HUES6 (cell line): ENCODE measurements at regions not wholly inside any gene's neighbourhood (a gene's known extent, or its start where the extent isn't known, plus 50 kb on each side); places are given as distances from the start of the nearest gene placed in this dataset.
A peak's percentile ranks its signal among the peaks of the same experiment; 100 is the strongest.
"Not testable (repeated sequence)": the region's sequence is repeated elsewhere in the genome, so short reads cannot be mapped to it uniquely, and the experiment has no call there.

Experiments used
- H3K27ac ChIP-seq: 2 replicates; pipeline ENCODE4 v1.7.0; 2013; ENCODE audit warnings: low read depth, mild to moderate bottlenecking, low read length, inconsistent platforms
- H3K27me3 ChIP-seq: 2 replicates; pipeline ENCODE4 v1.6.1; 2013; ENCODE audit warnings: low read length; ENCODE audit not compliant: control insufficient read depth, insufficient read depth
- H3K36me3 ChIP-seq: 2 replicates; pipeline ENCODE4 v1.6.1; 2013; ENCODE audit warnings: low read length; ENCODE audit not compliant: control insufficient read depth, insufficient read depth
- H3K4me1 ChIP-seq: 2 replicates; pipeline ENCODE4 v1.6.1; 2013; ENCODE audit warnings: low read length; ENCODE audit not compliant: control insufficient read depth, insufficient read depth
- H3K4me3 ChIP-seq: 2 replicates; pipeline ENCODE4 v1.5.1; 2013; ENCODE audit warnings: low read depth, low read length
- H3K9ac ChIP-seq: one replicate; pipeline ENCODE4 v1.6.1; 2013; ENCODE audit warnings: mild to moderate bottlenecking, low read length
- H3K9me3 ChIP-seq: 2 replicates; pipeline ENCODE4 v1.6.1; 2013; ENCODE audit warnings: low read depth, low read length; ENCODE audit not compliant: control insufficient read depth, insufficient read depth

DNA sequence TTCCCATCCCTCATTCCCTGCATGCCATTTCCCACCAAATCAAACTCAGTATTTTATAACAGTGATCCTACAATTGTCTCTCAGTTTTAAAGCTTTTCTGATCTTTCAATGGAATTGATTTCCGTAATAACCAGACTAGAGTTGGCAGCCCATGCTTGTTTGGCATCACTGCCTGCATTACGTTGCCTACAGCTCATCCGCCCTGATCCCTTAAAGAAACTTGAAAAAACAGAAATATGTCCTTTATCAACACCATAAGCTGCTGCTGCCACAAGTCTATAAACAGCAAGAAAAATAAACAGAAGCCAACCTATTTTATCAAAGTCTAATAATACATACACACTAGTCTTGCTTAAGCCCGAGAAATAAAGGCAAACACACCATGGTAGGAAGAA, 331.0 kb downstream of the METTL4 start:
- peaks cover 4% of the 10 kb centered on the region; the same call in 1 of the 2 replicates for H3K4me1 ChIP-seq
- no peaks in the 10 kb centered on the region for H3K27me3 ChIP-seq
- no peak overlapping the region for H3K27ac ChIP-seq
- H3K9me3 ChIP-seq = no peaks in the 10 kb centered on the region
- no peaks in the 10 kb centered on the region for H3K36me3 ChIP-seq
- no peak overlapping the region for H3K9ac ChIP-seq
- H3K4me3 ChIP-seq = no peak overlapping the region

DNA sequence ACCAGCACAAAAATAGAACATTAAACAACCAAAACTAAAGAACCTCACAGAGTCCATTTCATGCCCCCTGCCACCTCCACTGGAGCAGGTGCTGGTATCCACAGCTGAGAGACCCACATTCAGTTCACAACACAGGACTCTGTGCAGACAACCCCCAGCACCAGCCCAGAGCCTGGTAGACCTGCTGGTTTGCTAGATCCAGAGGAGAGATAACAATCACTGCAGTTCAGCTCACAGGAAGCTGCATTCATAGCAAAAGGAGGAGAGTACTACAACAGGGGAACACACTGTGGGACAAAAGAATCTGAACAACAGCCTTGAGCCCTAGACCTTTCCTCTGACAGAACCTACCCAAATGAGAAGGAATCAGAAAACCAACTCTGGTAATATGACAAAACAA, 326.7 kb downstream of the METTL4 start:
- peaks cover 4% of the 10 kb centered on the region; the same call in 1 of the 2 replicates for H3K4me1 ChIP-seq
- no peaks in the 10 kb centered on the region for H3K36me3 ChIP-seq
- no peaks in the 10 kb centered on the region for H3K27me3 ChIP-seq
- H3K9ac ChIP-seq = no peak overlapping the region
- H3K4me3 ChIP-seq = no peak overlapping the region
- peaks cover 3% of the 10 kb centered on the region; the same call in 1 of the 2 replicates for H3K9me3 ChIP-seq
- no peak overlapping the region for H3K27ac ChIP-seq

DNA sequence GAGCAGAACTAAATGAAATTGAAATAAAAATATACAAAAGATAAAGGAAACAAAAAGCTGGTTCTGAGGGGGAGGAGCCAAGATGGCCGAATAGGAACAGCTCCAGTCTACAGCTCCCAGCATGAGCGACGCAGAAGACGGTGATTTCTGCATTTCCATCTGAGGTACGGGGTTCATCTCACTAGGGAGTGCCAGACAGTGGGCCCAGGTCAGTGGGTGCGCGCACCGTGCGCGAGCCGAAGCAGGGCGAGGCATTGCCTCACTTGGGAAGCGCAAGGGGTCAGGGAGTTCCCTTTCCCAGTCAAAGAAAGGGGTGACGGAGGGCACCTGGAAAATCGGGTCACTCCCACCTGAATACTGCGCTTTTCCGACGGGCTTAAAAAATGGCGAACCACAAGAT, 324.2 kb downstream of the METTL4 start:
- not testable (repeated sequence) for H3K9ac ChIP-seq, H3K9me3 ChIP-seq, H3K36me3 ChIP-seq, H3K4me1 ChIP-seq, H3K27ac ChIP-seq, H3K27me3 ChIP-seq
- peak overlapping the region; percentile 27; the same call in 1 of the 2 replicates for H3K4me3 ChIP-seq

DNA sequence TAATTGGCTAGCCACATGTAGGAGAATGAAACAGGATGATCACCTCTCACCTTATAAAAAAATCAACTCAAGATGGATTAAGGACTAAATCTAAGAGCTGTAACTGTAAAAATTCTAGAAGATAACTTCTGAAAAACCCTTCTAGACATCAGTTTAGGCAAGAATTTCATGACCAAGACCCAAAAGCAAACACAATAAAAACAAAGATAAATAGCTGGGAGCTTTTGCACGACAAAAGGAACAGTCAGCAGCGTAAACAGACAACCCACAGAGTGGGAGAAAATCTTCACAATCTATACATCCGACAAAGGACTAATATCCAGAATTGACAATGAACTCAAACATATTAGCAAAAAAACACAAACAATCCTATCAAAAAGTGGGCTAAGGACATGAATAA, 316.3 kb downstream of the METTL4 start:
- Histone ChIP-seq H3K9ac (no peak overlapping the region), H3K4me3 (no peak overlapping the region), H3K27ac (no peak overlapping the region), H3K27me3 (no peaks in the 10 kb centered on the region), H3K9me3 (peaks cover 6% of the 10 kb centered on the region; the same call in 1 of the 2 replicates), H3K36me3 (no peaks in the 10 kb centered on the region), H3K4me1 (no peaks in the 10 kb centered on the region)

DNA sequence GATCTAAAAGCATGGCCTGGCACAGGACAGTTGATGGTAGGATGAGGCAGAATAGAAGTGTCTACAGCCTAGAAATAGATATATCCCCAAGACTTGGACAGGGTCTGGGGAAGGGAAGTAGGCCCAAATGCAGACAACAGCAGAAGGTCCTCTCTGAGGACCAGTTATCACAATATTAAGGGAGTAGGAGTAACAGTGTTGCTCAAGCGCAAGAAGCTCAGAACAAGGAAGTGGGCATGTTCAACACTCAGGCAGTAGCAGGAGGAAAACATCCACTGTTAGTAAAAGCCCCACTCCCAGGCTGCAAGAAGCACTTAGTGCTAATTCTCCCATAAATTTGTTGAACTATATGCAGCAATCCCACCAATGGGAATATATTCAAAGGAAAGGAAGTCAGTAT, 314.7 kb downstream of the METTL4 start:
- H3K9me3 ChIP-seq = peaks cover 6% of the 10 kb centered on the region; the same call in 1 of the 2 replicates
- no peak overlapping the region for H3K27ac ChIP-seq
- H3K36me3 ChIP-seq = no peaks in the 10 kb centered on the region
- H3K4me1 ChIP-seq = no peaks in the 10 kb centered on the region
- H3K4me3 ChIP-seq = no peak overlapping the region
- no peak overlapping the region for H3K9ac ChIP-seq
- H3K27me3 ChIP-seq = no peaks in the 10 kb centered on the region

DNA sequence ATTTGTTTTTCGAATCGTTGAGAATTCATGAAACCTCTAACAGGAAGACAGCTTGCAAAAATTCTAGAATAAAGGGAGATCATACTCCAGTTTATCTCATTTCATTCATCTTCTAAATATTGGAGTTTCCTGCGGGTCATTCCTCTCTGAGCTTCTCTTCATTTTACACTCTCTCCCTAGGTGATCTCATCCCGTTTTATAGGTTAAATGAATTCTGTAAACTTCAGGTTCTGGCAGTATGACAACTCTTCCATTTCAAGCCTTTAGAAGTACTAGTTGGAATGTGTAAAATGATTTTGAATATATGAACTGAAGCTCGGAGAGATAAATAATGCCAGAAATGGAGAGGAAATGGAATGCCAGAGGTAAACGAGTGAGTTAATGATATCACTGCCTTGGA, 312.4 kb downstream of the METTL4 start:
- Histone ChIP-seq H3K9me3 (peaks cover under 1% of the 10 kb centered on the region; the same call in 1 of the 2 replicates), H3K9ac (no peak overlapping the region), H3K36me3 (no peaks in the 10 kb centered on the region), H3K4me3 (no peak overlapping the region), H3K4me1 (no peaks in the 10 kb centered on the region), H3K27ac (no peak overlapping the region), H3K27me3 (no peaks in the 10 kb centered on the region)

DNA sequence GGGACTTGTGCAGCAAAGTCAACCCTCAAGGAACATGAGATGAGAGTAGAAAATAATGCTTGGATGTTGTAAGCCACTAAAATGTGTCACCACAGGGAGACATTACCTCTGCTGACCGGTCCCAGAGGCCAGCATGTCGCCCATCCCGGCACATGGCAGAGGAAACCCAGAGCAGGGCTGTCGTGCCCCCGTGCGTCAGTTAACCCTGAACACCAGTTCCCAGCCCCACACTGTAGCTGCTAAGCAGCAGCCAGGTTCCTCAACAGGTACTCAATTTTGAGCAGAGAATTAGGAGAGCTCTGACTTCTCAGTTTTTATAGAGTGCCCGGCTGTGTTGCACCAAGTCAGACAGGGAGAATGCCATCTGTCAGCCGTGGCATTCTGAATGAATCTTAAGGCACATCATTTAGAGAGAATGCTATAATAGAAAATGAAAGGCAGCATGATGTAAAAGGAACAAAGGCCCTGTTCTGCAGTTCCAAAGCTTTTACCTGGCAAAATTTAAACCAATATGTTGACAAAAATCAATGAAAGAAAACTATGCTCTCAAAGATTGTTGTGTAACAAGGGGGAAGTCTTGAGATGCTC, 307.9 kb downstream of the METTL4 start:
- H3K27ac ChIP-seq = no peak overlapping the region
- H3K4me1 ChIP-seq = no peaks in the 10 kb centered on the region
- H3K9ac ChIP-seq = no peak overlapping the region
- H3K36me3 ChIP-seq = no peaks in the 10 kb centered on the region
- no peaks in the 10 kb centered on the region for H3K9me3 ChIP-seq
- H3K27me3 ChIP-seq = no peaks in the 10 kb centered on the region
- no peak overlapping the region for H3K4me3 ChIP-seq

DNA sequence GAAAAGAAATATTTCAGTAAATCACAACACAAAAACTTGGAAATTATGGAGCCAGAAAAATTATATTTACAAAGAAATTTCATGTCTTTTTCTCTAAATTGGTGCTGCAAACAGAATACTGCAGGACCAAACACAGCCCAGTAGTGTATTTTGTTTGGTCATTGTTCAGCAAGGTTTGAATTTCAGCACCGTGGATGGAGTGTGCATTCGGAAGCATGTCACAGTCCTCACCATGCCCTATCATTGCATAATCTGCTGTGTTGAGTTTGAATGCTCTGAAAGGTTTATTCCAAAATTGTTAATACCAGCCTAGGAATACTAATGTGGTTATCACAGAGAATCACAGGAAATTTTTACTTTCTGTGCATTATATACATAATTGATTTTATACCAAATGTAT, 296.7 kb downstream of the METTL4 start:
- Histone ChIP-seq H3K27ac (no peak overlapping the region), H3K4me1 (no peaks in the 10 kb centered on the region), H3K36me3 (no peaks in the 10 kb centered on the region), H3K9ac (no peak overlapping the region), H3K27me3 (no peaks in the 10 kb centered on the region), H3K9me3 (no peaks in the 10 kb centered on the region), H3K4me3 (no peak overlapping the region)

DNA sequence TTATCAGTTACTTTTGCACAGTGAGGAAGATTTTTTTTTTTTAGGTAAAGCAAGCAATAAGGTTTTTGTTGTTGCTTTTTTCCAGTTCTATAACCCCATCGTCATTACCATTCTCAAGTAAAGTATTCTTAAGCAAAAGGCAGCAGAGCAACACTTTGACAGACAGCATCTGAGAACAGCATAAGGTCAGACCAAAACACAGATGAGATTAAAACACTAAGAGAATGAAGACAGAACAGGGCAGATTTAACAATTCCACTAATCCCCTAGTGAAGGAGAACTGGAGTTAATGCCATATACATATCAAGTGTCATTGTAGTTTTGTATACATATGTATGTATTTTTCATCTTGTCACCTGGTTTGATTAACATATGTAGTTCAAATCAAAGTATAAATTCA, 290.2 kb downstream of the METTL4 start:
- H3K4me3 ChIP-seq = no peak overlapping the region
- H3K27ac ChIP-seq = no peak overlapping the region
- no peaks in the 10 kb centered on the region for H3K36me3 ChIP-seq
- H3K9me3 ChIP-seq = no peaks in the 10 kb centered on the region
- H3K4me1 ChIP-seq = no peaks in the 10 kb centered on the region
- no peaks in the 10 kb centered on the region for H3K27me3 ChIP-seq
- no peak overlapping the region for H3K9ac ChIP-seq

DNA sequence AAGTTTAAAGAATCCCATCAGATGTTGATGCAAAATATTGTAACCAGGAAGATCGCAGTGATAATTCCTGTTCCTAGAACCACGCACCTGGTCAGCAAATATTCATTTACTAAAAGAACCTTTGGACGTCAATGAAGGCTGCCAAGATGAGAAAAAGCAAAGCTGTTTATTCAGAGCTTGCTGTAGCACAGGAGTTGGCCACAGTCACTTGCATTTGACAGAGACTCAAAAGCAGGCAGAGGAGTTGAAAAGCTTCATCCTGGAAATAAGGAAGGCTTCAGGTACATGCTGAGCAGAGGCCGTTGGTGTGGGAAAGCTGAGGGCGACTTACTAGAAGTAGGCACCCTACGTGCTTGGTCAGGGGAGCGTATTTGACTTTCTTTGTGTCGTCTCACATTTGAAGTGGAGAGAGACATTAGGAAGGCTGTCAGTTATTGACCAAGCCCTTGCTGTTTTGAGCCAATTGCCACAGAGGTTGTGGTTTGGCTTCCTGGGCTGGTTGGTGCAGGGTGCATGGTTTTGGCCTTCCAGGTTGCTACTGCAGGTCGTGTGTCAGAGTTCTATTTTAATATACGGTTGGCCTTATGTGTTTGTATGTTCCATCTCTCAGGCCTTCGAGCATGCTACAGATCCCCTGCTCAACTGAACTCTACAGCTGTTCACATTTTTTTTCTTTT, 289.6 kb downstream of the METTL4 start:
- Histone ChIP-seq H3K27ac (no peak overlapping the region), H3K4me1 (no peaks in the 10 kb centered on the region), H3K9ac (no peak overlapping the region), H3K36me3 (no peaks in the 10 kb centered on the region), H3K9me3 (no peaks in the 10 kb centered on the region), H3K27me3 (no peaks in the 10 kb centered on the region), H3K4me3 (no peak overlapping the region)

DNA sequence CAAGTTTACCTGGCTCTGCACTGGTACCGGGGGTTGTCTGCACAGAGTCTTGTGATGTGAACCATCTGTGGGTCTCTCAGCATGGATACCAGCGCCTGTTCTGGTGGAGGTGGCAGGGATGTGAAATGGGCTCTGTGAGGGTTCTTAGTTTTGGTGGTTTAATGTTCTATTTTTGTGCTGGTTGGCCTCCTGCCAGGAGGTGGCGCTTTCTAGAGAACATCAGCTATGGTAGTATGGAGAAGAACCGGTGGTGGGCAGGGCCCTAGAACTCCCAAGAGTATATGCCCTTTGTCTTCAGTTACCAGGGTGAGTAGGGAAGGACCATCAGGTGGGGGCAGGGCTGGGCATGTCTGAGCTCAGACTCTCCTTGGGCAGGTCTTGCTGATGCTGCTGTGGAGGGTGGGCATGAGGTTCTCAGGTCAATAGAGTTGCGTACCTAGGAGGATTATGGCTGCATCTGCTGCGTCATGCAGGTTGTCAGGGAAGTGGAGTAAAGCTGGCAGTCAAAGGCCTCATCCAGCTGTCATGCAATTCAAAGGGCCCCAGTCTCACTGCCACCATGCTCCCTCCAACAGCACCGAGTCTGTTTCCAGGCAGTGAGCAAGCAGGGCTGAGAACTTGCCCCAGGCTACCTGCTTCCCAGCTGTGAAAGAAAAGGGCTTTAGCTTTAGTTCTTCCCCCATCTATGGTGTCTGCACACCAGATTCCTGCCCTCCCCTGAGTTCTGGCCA, 278.0 kb downstream of the METTL4 start:
- Histone ChIP-seq H3K27ac (no peak overlapping the region), H3K4me3 (no peak overlapping the region), H3K27me3 (no peaks in the 10 kb centered on the region), H3K4me1 (no peaks in the 10 kb centered on the region), H3K9ac (no peak overlapping the region), H3K9me3 (peaks cover 3% of the 10 kb centered on the region; the same call in 1 of the 2 replicates), H3K36me3 (no peaks in the 10 kb centered on the region)
